ENCODE measurements at regions not wholly inside any gene's neighbourhood (a gene's known extent, or its start where the extent isn't known, plus 50 kb on each side); places are given as distances from the start of the nearest gene placed in this dataset.
A peak's percentile ranks its signal among the peaks of the same experiment; 100 is the strongest.

DNA sequence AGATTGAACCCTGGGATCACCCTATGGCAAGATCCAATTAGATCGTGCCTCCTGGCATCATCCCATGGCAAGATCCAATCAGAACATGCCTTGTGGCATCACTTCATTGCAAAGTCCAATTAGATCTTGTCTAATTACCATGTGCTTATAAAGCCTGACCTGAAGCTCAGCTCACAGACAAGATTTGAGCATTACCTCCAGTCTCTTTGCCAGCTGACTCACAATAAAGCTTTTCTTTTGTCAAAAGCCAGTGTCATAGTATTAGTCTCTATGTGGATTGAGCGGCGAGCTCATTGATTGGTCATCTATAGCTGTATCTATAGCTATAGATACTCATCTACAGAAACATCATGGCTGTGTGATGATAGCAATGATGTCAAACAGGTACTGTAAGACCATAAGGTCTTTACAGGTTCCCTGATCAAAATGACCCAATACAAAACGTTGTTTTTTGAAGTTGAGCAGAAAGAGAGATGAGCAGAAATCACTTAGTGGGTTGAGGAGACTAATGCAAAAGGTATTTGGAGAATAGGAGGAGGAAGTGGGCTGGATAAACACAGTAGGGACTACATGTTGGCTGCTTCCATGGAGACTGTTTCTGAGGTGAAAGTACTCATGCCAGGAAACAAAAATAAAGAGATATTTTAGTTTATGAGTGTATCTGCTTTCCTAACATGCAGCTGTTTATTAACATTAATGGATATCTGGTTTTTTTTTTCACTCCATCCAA, 545.9 kb upstream of the AMELY start:
- no peak overlapping the region for H3K27ac ChIP-seq
- H3K9me3 ChIP-seq (replicated peaks): no peaks in the 10 kb centered on the region
- DNase-seq: no peak
- no peak overlapping the region for H3K4me3 ChIP-seq
- H3K27me3 ChIP-seq: no peaks in the 10 kb centered on the region
- H3K4me1 ChIP-seq: no peaks in the 10 kb centered on the region
- H3K36me3 ChIP-seq: no peaks in the 10 kb centered on the region

DNA sequence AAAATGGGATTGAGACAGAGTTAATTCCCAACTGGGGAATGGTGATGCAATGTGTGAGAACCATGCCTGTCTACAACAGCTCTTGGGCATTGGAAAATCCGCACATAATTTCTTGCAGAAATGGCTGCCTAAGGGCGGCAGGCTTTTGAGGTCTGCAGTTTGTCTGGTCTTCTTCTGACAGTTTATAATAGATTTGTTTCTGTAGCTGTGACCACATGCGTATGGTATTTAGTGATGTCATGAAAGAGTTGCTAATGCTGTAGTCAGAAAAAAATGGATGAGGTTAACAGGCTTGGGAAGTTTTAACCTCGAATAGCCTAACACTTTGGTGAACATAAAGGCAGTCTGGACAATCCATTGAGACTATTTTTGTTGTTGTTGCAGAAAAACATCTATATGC, 544.1 kb upstream of the AMELY start:
- H3K9me3 ChIP-seq (replicated peaks): no peaks in the 10 kb centered on the region
- H3K27ac ChIP-seq: peak overlapping the region; percentile 23; the same call in 1 of the 2 replicates
- no peak overlapping the region for H3K4me3 ChIP-seq
- no peak for DNase-seq
- H3K4me1 ChIP-seq: no peaks in the 10 kb centered on the region
- no peaks in the 10 kb centered on the region for H3K36me3 ChIP-seq
- no peaks in the 10 kb centered on the region for H3K27me3 ChIP-seq

DNA sequence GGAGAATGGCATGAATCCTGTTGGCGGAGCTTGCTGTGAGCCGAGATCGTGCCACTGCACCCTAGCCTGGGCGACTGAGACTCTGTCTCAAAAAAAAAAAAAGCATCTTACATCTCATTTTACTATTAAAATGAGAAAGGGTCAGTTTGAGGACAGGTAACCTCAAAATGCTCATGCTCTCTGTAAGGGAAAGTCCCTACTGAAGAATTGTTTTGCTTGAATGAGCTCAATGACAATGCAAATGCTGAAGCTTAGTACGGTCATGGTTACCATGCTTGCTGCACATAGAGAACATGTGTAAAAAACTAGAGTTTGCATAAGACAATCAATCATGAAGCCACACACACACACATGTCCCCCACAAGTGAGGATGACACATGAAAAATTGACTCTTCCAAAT, 541.8 kb upstream of the AMELY start:
- Histone ChIP-seq H3K36me3 (no peaks in the 10 kb centered on the region), H3K4me3 (no peak overlapping the region), H3K27me3 (no peaks in the 10 kb centered on the region), H3K27ac (no peak overlapping the region), H3K9me3 (replicated peaks) (no peaks in the 10 kb centered on the region), H3K4me1 (no peaks in the 10 kb centered on the region)
- no peak for DNase-seq

DNA sequence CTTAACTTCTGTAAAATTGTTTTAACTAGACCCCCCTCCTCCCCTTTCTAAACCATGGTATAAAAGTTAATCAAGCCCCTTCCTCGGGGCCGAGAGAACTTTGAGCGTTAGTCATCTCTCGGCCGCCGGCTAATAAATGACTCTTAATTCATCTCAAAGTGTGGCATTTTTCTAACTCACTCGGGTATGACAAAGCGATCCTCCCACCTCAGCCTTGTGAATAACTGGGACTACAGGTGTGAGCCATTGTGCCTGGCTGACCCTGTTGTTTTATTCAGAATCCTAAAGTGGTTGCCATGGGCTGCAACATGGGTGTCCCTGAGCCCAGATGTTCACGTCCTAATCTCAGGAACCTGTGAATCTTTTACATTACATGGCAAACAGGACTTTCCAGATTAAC, 540.7 kb upstream of the AMELY start:
- Histone ChIP-seq H3K27ac (no peak overlapping the region), H3K4me3 (no peak overlapping the region), H3K27me3 (no peaks in the 10 kb centered on the region), H3K36me3 (no peaks in the 10 kb centered on the region), H3K4me1 (no peaks in the 10 kb centered on the region), H3K9me3 (replicated peaks) (no peaks in the 10 kb centered on the region)
- DNase-seq: no peak

DNA sequence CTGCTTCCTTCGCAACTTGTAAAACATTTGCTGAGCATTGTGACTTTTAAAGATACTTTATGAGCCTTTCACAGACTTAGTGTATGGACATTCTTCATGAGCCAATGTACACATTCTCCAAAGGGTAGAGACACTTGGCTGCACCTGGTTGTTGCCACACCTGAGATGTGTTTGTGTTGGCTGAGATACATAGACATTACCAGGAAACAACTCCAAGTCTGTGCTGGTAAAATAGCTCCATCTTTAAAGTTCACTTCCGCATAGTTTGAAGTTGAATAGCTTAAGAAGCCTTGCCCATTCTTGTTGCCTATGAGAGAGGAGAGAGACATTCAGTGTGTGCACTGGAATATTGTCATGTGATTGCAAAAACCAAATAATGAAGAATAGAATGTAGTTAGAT, 538.3 kb upstream of the AMELY start:
- no peaks in the 10 kb centered on the region for H3K27me3 ChIP-seq

DNA sequence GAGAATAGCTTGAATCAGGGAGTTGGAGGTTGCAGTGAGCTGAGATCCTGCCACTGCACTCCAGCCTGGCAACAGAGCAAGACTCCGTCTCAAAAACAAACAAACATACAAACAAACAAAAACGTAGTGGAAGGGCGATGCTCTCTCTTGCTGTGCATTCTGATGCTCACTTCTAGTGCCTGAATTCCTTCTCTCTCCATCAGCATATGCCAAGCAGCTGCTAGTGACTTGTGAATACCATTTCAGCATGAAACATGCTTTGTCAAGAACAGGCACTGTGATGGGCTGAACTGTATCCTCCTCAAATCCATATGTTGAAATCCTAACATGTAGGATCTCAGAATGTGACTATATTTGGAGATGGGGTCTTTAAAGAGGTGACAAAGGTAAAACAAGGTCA, 537.1 kb upstream of the AMELY start:
- no peak overlapping the region for H3K4me3 ChIP-seq
- H3K36me3 ChIP-seq: no peaks in the 10 kb centered on the region
- no peaks in the 10 kb centered on the region for H3K27me3 ChIP-seq
- no peak for DNase-seq
- H3K27ac ChIP-seq: no peak overlapping the region
- no peaks in the 10 kb centered on the region for H3K4me1 ChIP-seq
- H3K9me3 ChIP-seq (replicated peaks): no peaks in the 10 kb centered on the region

More for the DNA sequence above, 538.3 kb upstream of the AMELY start:
- Histone ChIP-seq H3K4me3 (no peak overlapping the region), H3K9me3 (replicated peaks) (no peaks in the 10 kb centered on the region), H3K36me3 (no peaks in the 10 kb centered on the region), H3K4me1 (no peaks in the 10 kb centered on the region), H3K27ac (no peak overlapping the region)
- no peak for DNase-seq

DNA sequence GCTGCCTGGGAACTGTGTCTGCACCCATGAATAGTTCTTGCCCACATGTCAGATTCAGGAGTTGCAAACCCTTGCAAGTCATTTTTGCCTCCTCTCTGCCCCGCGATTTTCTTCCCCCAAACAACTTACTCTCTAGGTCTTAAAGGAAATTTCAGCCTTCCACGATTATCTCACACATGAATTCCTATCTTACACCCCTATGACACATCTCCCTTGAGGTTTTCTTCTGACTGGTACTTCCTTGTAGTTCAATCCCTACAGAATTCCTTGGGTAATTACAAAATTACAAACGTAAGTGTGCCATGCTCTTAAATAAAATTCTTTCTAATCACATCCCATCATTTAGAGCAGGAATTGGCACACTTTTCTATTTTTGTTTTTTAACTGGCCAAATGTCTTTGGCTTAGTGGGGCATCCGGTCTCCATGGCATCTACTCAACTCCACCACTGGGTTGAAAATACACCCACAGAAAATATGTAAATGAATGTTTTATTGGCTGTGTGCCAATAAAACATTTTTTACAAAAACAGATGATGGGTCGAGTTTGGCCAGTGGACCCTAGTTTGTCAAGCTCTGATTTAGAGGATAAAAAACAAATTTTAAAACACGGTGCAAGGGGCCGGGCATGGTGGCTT, 536.4 kb upstream of the AMELY start:
- H3K4me1 ChIP-seq: no peaks in the 10 kb centered on the region
- DNase-seq: no peak
- no peak overlapping the region for H3K27ac ChIP-seq
- no peaks in the 10 kb centered on the region for H3K9me3 ChIP-seq (replicated peaks)
- H3K36me3 ChIP-seq: no peaks in the 10 kb centered on the region
- H3K27me3 ChIP-seq: no peaks in the 10 kb centered on the region
- no peak overlapping the region for H3K4me3 ChIP-seq

DNA sequence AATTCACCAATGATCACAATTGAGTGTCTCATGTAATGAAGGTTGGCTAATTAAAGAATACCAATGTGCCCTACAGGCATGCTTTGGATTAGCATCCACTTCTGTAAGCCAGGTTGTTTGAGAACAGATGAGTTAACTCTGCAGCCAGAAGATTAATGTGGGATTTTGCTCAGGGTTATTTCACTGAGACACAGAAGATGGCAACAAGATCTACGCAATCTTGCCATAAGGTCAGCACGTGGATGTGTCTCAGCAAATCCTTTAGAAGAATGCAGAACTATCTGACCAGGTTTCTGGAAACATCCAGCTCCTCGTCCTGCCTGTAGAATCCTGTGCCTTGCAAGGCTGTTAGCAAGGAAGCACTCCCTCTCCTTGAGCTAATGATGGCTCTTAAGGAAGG, 532.6 kb upstream of the AMELY start:
- DNase-seq: no peak
- Histone ChIP-seq H3K36me3 (no peaks in the 10 kb centered on the region), H3K4me3 (no peak overlapping the region), H3K27ac (no peak overlapping the region), H3K27me3 (no peaks in the 10 kb centered on the region), H3K9me3 (replicated peaks) (no peaks in the 10 kb centered on the region), H3K4me1 (no peaks in the 10 kb centered on the region)

DNA sequence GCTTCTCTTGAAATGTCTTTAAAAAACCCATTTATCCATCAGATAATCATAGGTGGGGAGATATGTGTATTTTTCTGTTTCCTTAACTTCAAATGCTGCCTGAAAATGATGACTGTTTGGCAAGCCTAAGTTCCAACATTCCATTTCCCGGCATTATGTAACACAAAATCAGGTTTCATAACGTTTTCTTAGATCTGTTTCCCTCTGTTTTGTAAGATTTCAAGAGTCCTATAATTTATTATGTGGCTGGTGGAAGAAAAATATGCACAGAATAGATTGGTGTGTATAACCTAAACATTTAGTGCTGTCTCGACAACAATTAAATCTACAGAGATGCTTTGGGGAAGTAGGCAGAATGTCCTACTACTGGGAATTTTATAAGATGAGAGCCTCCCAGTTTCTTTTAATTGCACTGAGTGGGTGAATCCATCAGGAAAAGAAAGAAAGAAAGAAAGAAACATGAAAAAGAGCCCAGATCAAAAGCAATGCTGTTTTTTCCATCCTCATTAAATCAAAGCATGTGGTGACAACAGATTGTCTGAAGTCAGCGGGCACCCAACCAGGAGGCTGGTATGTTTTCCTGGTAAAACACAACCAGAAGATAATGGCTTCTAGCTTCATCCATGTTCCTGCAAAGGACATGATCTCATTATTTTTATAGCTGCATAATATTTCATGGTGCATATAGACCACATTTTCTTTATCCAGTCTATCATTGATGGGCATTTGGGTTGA, 529.4 kb upstream of the AMELY start:
- Histone ChIP-seq H3K36me3 (no peaks in the 10 kb centered on the region), H3K9me3 (replicated peaks) (no peaks in the 10 kb centered on the region), H3K27me3 (no peaks in the 10 kb centered on the region), H3K27ac (no peak overlapping the region), H3K4me3 (no peak overlapping the region), H3K4me1 (no peaks in the 10 kb centered on the region)
- DNase-seq: no peak

DNA sequence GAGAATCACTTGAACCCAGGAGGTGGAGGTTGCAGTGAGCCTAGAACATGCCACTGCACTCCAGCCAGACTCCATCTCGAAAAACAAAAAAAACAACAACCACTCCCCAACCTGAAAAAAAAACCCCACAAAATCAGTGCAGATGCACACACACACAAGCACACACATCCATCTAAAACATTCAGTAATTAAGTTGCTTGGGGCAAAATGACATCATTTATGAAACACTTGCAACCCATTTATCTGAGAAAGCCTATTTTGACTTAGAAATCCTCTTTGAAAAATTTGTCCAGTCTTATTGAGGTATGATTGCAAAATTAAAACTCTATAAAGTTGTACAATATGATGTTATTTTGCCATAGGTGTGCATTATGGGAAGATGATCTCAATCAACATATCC, 525.5 kb upstream of the AMELY start:
- Histone ChIP-seq H3K9me3 (replicated peaks) (no peaks in the 10 kb centered on the region), H3K4me3 (no peak overlapping the region), H3K27me3 (no peaks in the 10 kb centered on the region), H3K27ac (no peak overlapping the region), H3K36me3 (no peaks in the 10 kb centered on the region), H3K4me1 (no peaks in the 10 kb centered on the region)
- DNase-seq: no peak

DNA sequence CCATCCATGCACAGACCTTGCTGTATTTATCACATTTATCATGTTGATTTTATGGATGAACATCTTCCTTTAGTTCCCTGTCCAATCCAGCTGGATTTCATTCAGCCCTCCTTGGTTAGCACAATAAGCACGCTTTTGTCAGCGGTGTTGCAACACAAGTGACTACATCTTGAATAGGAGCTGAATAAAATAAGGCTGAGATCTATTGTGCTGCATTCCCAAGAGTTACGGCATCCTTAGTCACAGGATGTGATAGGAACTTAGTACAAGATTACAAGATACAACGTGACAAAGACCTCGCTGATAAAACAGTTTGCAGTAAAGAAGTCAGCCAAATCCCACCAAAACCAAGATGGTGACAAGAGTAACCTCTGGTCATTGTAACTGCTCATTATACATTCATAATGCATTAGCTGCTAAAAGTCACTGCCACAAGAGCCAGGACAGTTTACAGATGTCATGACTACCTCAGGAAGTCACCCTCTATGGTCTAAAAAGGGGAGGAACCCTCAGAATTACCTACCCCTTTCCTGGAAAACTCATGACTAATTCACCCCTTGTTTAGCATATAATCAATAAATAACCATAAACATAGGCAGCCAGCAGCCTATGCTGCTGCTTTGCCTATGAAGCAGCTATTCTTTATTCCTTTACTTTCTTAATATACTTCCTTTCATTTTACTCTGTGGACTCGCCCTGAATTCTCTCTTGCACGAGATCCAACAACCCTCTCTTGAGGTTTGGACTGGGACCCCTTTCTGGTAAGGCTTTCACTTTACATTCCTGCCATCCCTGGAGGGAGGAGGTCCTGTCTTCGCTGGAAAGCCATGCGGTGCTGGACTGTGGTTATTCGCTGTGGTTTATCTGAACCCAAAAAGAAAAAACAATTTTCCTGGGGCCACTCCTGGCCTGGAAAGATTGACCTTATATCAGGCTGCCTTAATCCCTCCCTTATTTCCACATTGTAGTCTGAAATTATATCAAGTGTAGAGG, 522.6 kb upstream of the AMELY start:
- Histone ChIP-seq H3K4me3 (no peak overlapping the region), H3K27ac (no peak overlapping the region), H3K36me3 (no peaks in the 10 kb centered on the region), H3K27me3 (no peaks in the 10 kb centered on the region), H3K4me1 (no peaks in the 10 kb centered on the region), H3K9me3 (replicated peaks) (no peaks in the 10 kb centered on the region)
- no peak for DNase-seq

DNA sequence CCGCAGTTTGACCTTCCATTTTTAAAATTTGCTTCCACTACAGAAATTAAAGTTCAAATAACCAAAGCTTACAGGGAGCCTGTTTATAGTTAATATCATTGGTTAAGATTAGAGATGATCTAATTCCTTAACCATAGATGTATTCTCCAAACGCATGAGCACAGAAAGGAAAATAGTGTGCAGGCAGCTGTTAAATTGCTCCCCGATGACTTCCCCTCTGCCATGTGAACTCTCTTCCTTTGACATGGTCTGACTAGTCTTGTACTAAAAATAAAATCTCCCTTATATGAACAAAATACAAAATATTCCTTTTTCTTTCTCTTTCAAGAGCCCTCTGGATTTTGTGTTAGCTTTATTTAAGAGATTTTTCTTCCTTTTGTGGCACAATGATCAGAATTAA, 507.6 kb upstream of the AMELY start:
- H3K4me3 ChIP-seq: no peak overlapping the region
- H3K27ac ChIP-seq: no peak overlapping the region
- no peaks in the 10 kb centered on the region for H3K4me1 ChIP-seq
- no peaks in the 10 kb centered on the region for H3K27me3 ChIP-seq
- no peaks in the 10 kb centered on the region for H3K36me3 ChIP-seq
- no peak for DNase-seq
- no peaks in the 10 kb centered on the region for H3K9me3 ChIP-seq (replicated peaks)

DNA sequence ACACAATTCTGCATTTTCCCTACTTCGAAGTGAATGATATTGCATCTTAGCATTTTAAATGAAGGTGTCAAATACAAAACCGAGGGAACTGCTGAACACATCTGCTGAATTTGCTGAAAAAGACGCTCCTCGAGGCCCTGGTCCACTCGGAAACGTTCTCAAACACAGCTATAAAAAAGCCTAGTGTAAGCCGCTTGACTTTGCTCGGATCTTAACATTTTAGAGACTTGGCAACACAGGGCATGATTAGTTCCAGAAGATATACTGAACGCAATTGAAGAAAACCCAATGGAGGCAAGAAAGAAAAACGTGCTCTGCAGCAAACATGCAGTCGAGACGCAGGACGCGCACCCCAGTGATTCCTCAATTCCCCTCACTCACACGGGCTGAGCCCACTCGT, 506.4 kb upstream of the AMELY start:
- H3K4me1 ChIP-seq: no peaks in the 10 kb centered on the region
- no peak overlapping the region for H3K4me3 ChIP-seq
- DNase-seq: no peak
- H3K9me3 ChIP-seq (replicated peaks): no peaks in the 10 kb centered on the region
- no peak overlapping the region for H3K27ac ChIP-seq
- no peaks in the 10 kb centered on the region for H3K36me3 ChIP-seq
- H3K27me3 ChIP-seq: no peaks in the 10 kb centered on the region

DNA sequence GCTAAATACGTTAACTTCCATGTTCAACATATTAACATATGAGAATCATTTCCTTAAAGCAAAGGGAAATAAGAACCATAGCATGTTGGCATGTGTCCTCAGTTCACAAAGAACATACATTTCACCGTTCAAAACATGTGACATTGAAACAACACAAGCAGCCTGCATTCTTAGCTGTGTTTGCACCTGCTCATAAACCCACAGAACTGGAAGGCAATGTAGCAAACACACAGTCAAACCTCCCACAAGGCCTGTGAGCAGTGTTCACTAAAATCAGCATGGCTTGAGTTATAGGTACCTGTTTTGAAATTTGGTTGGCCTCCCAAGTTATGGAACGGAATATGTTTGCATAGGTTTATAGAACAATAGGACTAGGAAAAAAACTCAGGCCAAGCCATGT, 504.9 kb upstream of the AMELY start:
- DNase-seq: peak in 1 of 2 experiments; percentile 34
- H3K4me3 ChIP-seq: no peak overlapping the region
- H3K4me1 ChIP-seq: no peaks in the 10 kb centered on the region
- H3K36me3 ChIP-seq: no peaks in the 10 kb centered on the region
- H3K9me3 ChIP-seq (replicated peaks): no peaks in the 10 kb centered on the region
- peak overlapping the region; percentile 90 for H3K27ac ChIP-seq
- H3K27me3 ChIP-seq: no peaks in the 10 kb centered on the region
